H7 (cell line): ENCODE measurements at regions not wholly inside any gene's neighbourhood (a gene's known extent, or its start where the extent isn't known, plus 50 kb on each side); places are given as distances from the start of the nearest gene placed in this dataset.
"Not testable (repeated sequence)": the region's sequence is repeated elsewhere in the genome, so short reads cannot be mapped to it uniquely, and the experiment has no call there.

ENCODE experiments used
- DNase-seq: peaks from one replicate; pipeline ENCODE4 v3.0.0; 2012
- H3K27me3 ChIP-seq: 2 replicates; pipeline ENCODE4 v1.6.0; 2011; ENCODE audit warnings: mild to moderate bottlenecking, low read length; ENCODE audit not compliant: control insufficient read depth, insufficient read depth
- H3K36me3 ChIP-seq: replicated peaks from 2 replicates; pipeline ENCODE4 v1.5.1; 2011; ENCODE audit warnings: low read length; ENCODE audit not compliant: control insufficient read depth, insufficient read depth
- H3K4me3 ChIP-seq: 2 replicates; pipeline ENCODE4 v1.5.1; 2011; ENCODE audit warnings: low read depth, mild to moderate bottlenecking, control low read depth, low read length, moderate library complexity; ENCODE audit not compliant: insufficient read depth

- Histone ChIP-seq H3K27me3 (no peaks in the 10 kb centered on the region), H3K36me3 (no peaks in the 10 kb centered on the region), H3K4me3 (no peak overlapping the region)
- no peak for DNase-seq
These were observed 129.2 kb downstream of the TBX18 start for GRCh38 chr6:84635081-84635761.

- no peak for DNase-seq
- H3K4me3 ChIP-seq: no peak overlapping the region
- H3K36me3 ChIP-seq: no peaks in the 10 kb centered on the region
- H3K27me3 ChIP-seq: no peaks in the 10 kb centered on the region
These were observed 130.6 kb downstream of the TBX18 start for GRCh38 chr6:84633771-84634170.

GRCh38 chr6:84626527-84626926, 137.9 kb downstream of the TBX18 start:
- not testable (repeated sequence) for DNase-seq, H3K36me3 ChIP-seq, H3K27me3 ChIP-seq
- peak overlapping the region; percentile 19; the same call in 1 of the 2 replicates for H3K4me3 ChIP-seq

GRCh38 chr6:84625506-84625905, 138.9 kb downstream of the TBX18 start:
- no peak for DNase-seq
- Histone ChIP-seq H3K36me3 (no peaks in the 10 kb centered on the region), H3K27me3 (no peaks in the 10 kb centered on the region), H3K4me3 (no peak overlapping the region)

- H3K4me3 ChIP-seq: no peak overlapping the region
- H3K36me3 ChIP-seq: no peaks in the 10 kb centered on the region
- no peak for DNase-seq
- H3K27me3 ChIP-seq: no peaks in the 10 kb centered on the region
These were observed 140.3 kb downstream of the TBX18 start for GRCh38 chr6:84623956-84624680.

GRCh38 chr6:84618836-84619235, 145.6 kb downstream of the TBX18 start:
- Histone ChIP-seq H3K36me3 (no peaks in the 10 kb centered on the region), H3K4me3 (no peak overlapping the region), H3K27me3 (no peaks in the 10 kb centered on the region)
- peak; percentile 41 for DNase-seq

GRCh38 chr6:84618046-84618752, 146.2 kb downstream of the TBX18 start:
- no peaks in the 10 kb centered on the region for H3K36me3 ChIP-seq
- DNase-seq: no peak
- H3K4me3 ChIP-seq: no peak overlapping the region
- no peaks in the 10 kb centered on the region for H3K27me3 ChIP-seq

GRCh38 chr6:84615987-84616386, 148.4 kb downstream of the TBX18 start:
- no peak overlapping the region for H3K4me3 ChIP-seq
- no peak for DNase-seq
- H3K27me3 ChIP-seq: no peaks in the 10 kb centered on the region
- H3K36me3 ChIP-seq: no peaks in the 10 kb centered on the region

GRCh38 chr6:84615113-84615850, 149.1 kb downstream of the TBX18 start:
- Histone ChIP-seq H3K27me3 (no peaks in the 10 kb centered on the region), H3K36me3 (no peaks in the 10 kb centered on the region), H3K4me3 (no peak overlapping the region)
- DNase-seq: no peak

GRCh38 chr6:84606860-84607259, 157.5 kb downstream of the TBX18 start:
- no peak for DNase-seq
- no peaks in the 10 kb centered on the region for H3K27me3 ChIP-seq
- H3K4me3 ChIP-seq: no peak overlapping the region
- H3K36me3 ChIP-seq: no peaks in the 10 kb centered on the region

GRCh38 chr6:84605298-84605697, 159.1 kb downstream of the TBX18 start:
- DNase-seq: no peak
- no peak overlapping the region for H3K4me3 ChIP-seq
- H3K27me3 ChIP-seq: no peaks in the 10 kb centered on the region
- H3K36me3 ChIP-seq: no peaks in the 10 kb centered on the region

GRCh38 chr6:84601366-84601765, 163.0 kb downstream of the TBX18 start:
- Histone ChIP-seq H3K4me3 (no peak overlapping the region), H3K36me3 (no peaks in the 10 kb centered on the region), H3K27me3 (no peaks in the 10 kb centered on the region)
- DNase-seq: no peak

- Histone ChIP-seq H3K36me3 (no peaks in the 10 kb centered on the region), H3K4me3 (no peak overlapping the region), H3K27me3 (no peaks in the 10 kb centered on the region)
- DNase-seq: no peak
These were observed 164.4 kb downstream of the TBX18 start for GRCh38 chr6:84599991-84600390.

GRCh38 chr6:84597238-84597875, 167.0 kb downstream of the TBX18 start:
- DNase-seq: no peak
- no peak overlapping the region for H3K4me3 ChIP-seq
- no peaks in the 10 kb centered on the region for H3K27me3 ChIP-seq
- H3K36me3 ChIP-seq: no peaks in the 10 kb centered on the region
